Endodermal cell (in vitro differentiated cells): ENCODE measurements at regions not wholly inside any gene's neighbourhood (a gene's known extent, or its start where the extent isn't known, plus 50 kb on each side); places are given as distances from the start of the nearest gene placed in this dataset.

Source experiments
- DNase-seq: peaks from one replicate; pipeline ENCODE4 v3.0.0-alpha.2; 2017
- H3K27ac ChIP-seq: 2 replicates; pipeline ENCODE4 v1.5.1; 2013; ENCODE audit warnings: mild to moderate bottlenecking, low read depth, low read length, moderate library complexity
- H3K27me3 ChIP-seq: 2 replicates; pipeline ENCODE4 v1.6.1; 2013; ENCODE audit warnings: mild to moderate bottlenecking, low read length, moderate library complexity; ENCODE audit not compliant: insufficient read depth, control insufficient read depth, poor library complexity, severe bottlenecking
- H3K36me3 ChIP-seq: 2 replicates; pipeline ENCODE4 v1.7.0; 2013; ENCODE audit warnings: mild to moderate bottlenecking, low read length, moderate library complexity; ENCODE audit not compliant: control insufficient read depth, insufficient read depth
- H3K4me1 ChIP-seq: one replicate; pipeline ENCODE4 v1.7.0; 2013; ENCODE audit warnings: low read length; ENCODE audit not compliant: control insufficient read depth, insufficient read depth
- H3K4me3 ChIP-seq: 2 replicates; pipeline ENCODE4 v1.5.1; 2013; ENCODE audit warnings: mild to moderate bottlenecking, low read length, moderate library complexity
- H3K9ac ChIP-seq: 2 replicates; pipeline ENCODE4 v1.6.1; 2013; ENCODE audit warnings: mild to moderate bottlenecking, low read length, moderate library complexity; ENCODE audit not compliant: poor library complexity, severe bottlenecking; ENCODE audit errors: extremely low read depth
- H3K9me3 ChIP-seq: 2 replicates; pipeline ENCODE4 v1.6.1; 2013; ENCODE audit warnings: mild to moderate bottlenecking, low read length, moderate library complexity; ENCODE audit not compliant: control insufficient read depth
- H3K27ac Mint-ChIP-seq: 2 replicates; pipeline ENCODE4 v1.8.0; 2020; ENCODE audit warnings: mixed read lengths
- H3K27me3 Mint-ChIP-seq: 2 replicates; pipeline ENCODE4 v1.8.0; 2021; ENCODE audit warnings: mild to moderate bottlenecking, mixed read lengths; ENCODE audit not compliant: insufficient read depth
- H3K36me3 Mint-ChIP-seq: 2 replicates; pipeline ENCODE4 v1.8.0; 2020; ENCODE audit warnings: low read depth, mixed read lengths
- H3K4me1 Mint-ChIP-seq: 2 replicates; pipeline ENCODE4 v1.8.0; 2020; ENCODE audit warnings: mixed read lengths
- H3K4me3 Mint-ChIP-seq: 2 replicates; pipeline ENCODE4 v1.8.0; 2020; ENCODE audit warnings: mild to moderate bottlenecking, moderate library complexity, mixed read lengths
- H3K9me3 Mint-ChIP-seq: 2 replicates; pipeline ENCODE4 v1.8.0; 2020; ENCODE audit warnings: mild to moderate bottlenecking, mixed read lengths
- CTCF ChIP-seq: fragments of 200-600 bp; sonication (generic); conservative IDR thresholded peaks from 2 replicates; pipeline ENCODE4 v1.5.0; 2021; ENCODE audit warnings: antibody characterized with exemption, mild to moderate bottlenecking
- WGBS, 2 experiments: methylation state at CpG; one replicate each; pipeline versions ENCODE4 v1.1.5 to v1.1.7; 2013; ENCODE audit warnings: missing lambda C conversion rate in 2 of 2, mixed read lengths in 1 of 2; ENCODE audit not compliant: insufficient coverage in 1 of 2, insufficient read length in 1 of 2; 5-methylcytosine and 5-hydroxymethylcytosine counted together

DNA sequence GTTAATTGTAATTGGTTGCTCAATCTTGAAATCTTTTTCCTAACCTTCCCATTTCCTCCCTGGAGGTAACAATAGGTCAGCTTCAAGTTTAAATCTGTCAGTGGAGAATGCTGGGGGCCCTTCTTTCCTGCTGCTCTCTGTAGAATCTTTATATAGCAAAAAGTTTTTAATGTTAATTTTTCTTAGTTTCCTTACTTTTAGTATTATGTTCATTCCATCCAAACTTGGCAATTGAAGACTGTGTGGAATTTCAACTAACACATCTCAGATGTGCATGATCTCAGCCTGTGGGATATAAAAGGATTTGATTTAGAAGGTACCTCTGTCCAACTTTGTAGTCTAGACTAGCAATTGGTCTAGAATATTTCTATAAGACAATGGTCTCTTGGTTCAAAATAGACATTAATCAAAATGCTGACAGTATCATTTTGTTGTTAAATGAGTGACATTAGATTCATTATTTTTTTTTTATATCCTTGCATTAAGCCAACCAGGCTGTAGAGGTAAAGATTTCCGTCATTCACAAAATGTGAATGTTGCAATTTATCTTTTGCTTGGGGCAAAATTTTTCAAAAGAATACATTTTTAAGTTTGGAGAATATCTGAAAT is 100.4 kb upstream of the SEMA3A start:
- Histone ChIP-seq H3K4me3 (no peak overlapping the region), H3K9me3 (no peaks in the 10 kb centered on the region), H3K36me3 (no peaks in the 10 kb centered on the region), H3K9ac (no peak overlapping the region), H3K27ac (no peak overlapping the region), H3K4me1 (peaks cover 10% of the 10 kb centered on the region), H3K27me3 (no peaks in the 10 kb centered on the region)
- TF ChIP-seq CTCF: no peak
- Mint-ChIP-seq H3K9me3 (no peaks in the 10 kb centered on the region), H3K36me3 (no peaks in the 10 kb centered on the region), H3K4me1 (peaks cover 8% of the 10 kb centered on the region), H3K27ac (no peak overlapping the region), H3K4me3 (no peak overlapping the region), H3K27me3 (no peaks in the 10 kb centered on the region)
- no peak for DNase-seq
- WGBS, 2 experiments: 100% methylated on average over 1 of the region's 1 CpG

GRCh38 chr7:84294391-84294790 is 99.8 kb upstream of the SEMA3A start:
- H3K4me1 ChIP-seq: peaks cover 10% of the 10 kb centered on the region
- H3K27ac Mint-ChIP-seq: no peak overlapping the region
- H3K27me3 ChIP-seq: no peaks in the 10 kb centered on the region
- no peak overlapping the region for H3K27ac ChIP-seq
- no peak overlapping the region for H3K4me3 ChIP-seq
- H3K4me3 Mint-ChIP-seq: no peak overlapping the region
- H3K36me3 ChIP-seq: no peaks in the 10 kb centered on the region
- no peaks in the 10 kb centered on the region for H3K9me3 ChIP-seq
- no peak for DNase-seq
- H3K9me3 Mint-ChIP-seq: no peaks in the 10 kb centered on the region
- peaks cover 8% of the 10 kb centered on the region for H3K4me1 Mint-ChIP-seq
- WGBS, 2 experiments: 100% methylated on average over 2 of the region's 2 CpGs; no CpG with 5 or more reads in 1 of the 2 experiments
- H3K27me3 Mint-ChIP-seq: no peaks in the 10 kb centered on the region
- no peaks in the 10 kb centered on the region for H3K36me3 Mint-ChIP-seq
- TF ChIP-seq CTCF: no peak
- no peak overlapping the region for H3K9ac ChIP-seq

GRCh38 chr7:84291756-84292155 is 97.2 kb upstream of the SEMA3A start:
- 29 to 62% methylated on average over 1 to 2 of the region's 2 CpGs for WGBS, 2 experiments
- no peak overlapping the region for H3K4me3 Mint-ChIP-seq
- Histone ChIP-seq H3K27me3 (no peaks in the 10 kb centered on the region), H3K4me3 (no peak overlapping the region), H3K4me1 (peaks cover 10% of the 10 kb centered on the region), H3K36me3 (no peaks in the 10 kb centered on the region), H3K9me3 (no peaks in the 10 kb centered on the region), H3K27ac (no peak overlapping the region), H3K9ac (no peak overlapping the region)
- no peaks in the 10 kb centered on the region for H3K36me3 Mint-ChIP-seq
- H3K27ac Mint-ChIP-seq: no peak overlapping the region
- H3K9me3 Mint-ChIP-seq: no peaks in the 10 kb centered on the region
- no peak for TF ChIP-seq CTCF
- DNase-seq: no peak
- H3K27me3 Mint-ChIP-seq: no peaks in the 10 kb centered on the region
- H3K4me1 Mint-ChIP-seq: peaks cover 8% of the 10 kb centered on the region
